ENCODE measurements at regions not wholly inside any gene's neighbourhood (a gene's known extent, or its start where the extent isn't known, plus 50 kb on each side); places are given as distances from the start of the nearest gene placed in this dataset.

DNA sequence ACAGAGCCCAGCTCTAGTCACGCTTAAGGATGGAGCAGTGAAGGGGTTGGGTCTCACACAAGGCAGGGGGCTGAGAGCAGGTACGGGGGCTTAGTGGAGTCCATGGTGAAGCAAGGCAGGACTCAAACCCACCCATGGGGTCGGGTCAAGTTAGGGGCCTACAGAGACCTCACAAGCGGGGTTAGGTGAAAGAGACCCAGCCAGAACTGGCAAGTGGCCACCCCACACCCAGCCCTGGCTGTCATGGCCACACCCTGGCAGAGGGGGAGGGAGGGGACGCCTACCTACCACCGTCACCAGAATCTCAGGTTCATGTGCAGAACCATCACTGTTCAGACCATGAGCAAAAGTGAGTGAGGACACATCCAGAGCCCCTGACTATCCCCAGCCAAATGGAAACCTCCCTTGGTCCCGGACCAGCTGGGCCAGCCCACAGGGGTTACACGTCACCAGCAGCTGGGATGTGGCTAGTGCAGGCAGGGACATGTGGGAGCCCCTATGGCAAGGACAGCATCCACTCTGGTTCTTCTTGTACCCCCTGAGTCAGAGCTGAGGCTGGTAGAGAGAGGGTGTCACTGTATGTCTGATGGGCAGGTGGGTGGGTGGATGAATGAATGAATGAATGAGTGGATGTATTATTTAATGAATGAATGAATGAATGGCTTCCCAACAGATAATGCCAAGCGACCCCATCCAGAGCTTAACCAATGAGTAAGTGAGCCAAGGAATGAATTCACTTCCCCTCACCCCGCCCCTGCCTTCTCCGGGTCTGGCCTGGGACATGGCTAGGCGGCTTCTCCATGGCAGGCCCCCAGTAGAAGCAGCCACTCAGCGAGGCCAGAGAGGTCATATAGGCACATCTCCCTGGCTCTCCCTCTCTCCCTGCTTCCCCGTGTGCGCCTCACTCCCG lies 681.6 kb downstream of the TBC1D22A start:
- Histone ChIP-seq H3K4me2 (ENCODE audit: low read length) (no peak overlapping the region), H2AFZ (ENCODE audit: low read depth, low read length, poor library complexity, severe bottlenecking) (no peak overlapping the region), H3K9me3 (ENCODE audit: control insufficient read depth in 1 of 2, insufficient read depth in 1 of 2, low read depth in 1 of 2, low read length in 2 of 2) (no peaks in the 10 kb centered on the region), H3K36me3 (ENCODE audit: control insufficient read depth in 1 of 2, insufficient read depth in 2 of 2, low read length in 2 of 2) (no peaks in the 10 kb centered on the region), H4K20me1 (ENCODE audit: insufficient read depth) (no peaks in the 10 kb centered on the region), H3K4me3 (replicated peaks in 1 of 2; ENCODE audit: low read depth in 1 of 2, low read length in 2 of 2) (no peak overlapping the region), H3K9ac (ENCODE audit: low read length) (no peak overlapping the region), H3K27ac (ENCODE audit: low read depth, low read length) (no peak overlapping the region), H3K79me2 (ENCODE audit: insufficient read depth, low read length) (no peaks in the 10 kb centered on the region), H3K27me3 (ENCODE audit: insufficient read depth, low read length) (no peaks in the 10 kb centered on the region), H3K4me1 (ENCODE audit: control insufficient read depth in 1 of 2, insufficient read depth in 2 of 2, low read length in 2 of 2) (no peaks in the 10 kb centered on the region), H3K9me2 (ENCODE audit: insufficient read depth) (no peaks in the 10 kb centered on the region)
- ChIA-PET RAD21 (ENCODE audit: low non-redundant PET in 1 of 2, low total read pairs in 2 of 2, uncharacterized antibody in 2 of 2, unreplicated experiment in 2 of 2) (no interaction called here), POLR2A (no interaction called here), CTCF (no interaction called here)
- TF ChIP-seq SP1 (IDR thresholded peaks at IDR 0.05; ENCODE audit: low read depth) (no peak), ZNF274 (IDR thresholded peaks at IDR 0.05; ENCODE audit: low read depth, low read length) (no peak), RAD21 (IDR thresholded peaks at IDR 0.05; ENCODE audit: low read depth) (no peak), SRF (IDR thresholded peaks at IDR 0.05; ENCODE audit: low read depth) (no peak), ELF1 (IDR thresholded peaks at IDR 0.05; ENCODE audit: borderline replicate concordance, low read depth) (no peak), YY1 (IDR thresholded peaks at IDR 0.05; ENCODE audit: extremely low read depth, insufficient replicate concordance, low read depth, low read length) (no peak), TCF7L2 (IDR thresholded peaks at IDR 0.05; ENCODE audit: borderline replicate concordance, extremely low read depth, insufficient read depth, insufficient read length) (no peak), EZH2 (IDR thresholded peaks at IDR 0.05) (no peak)
- TF ChIP-seq, protein P1, sequence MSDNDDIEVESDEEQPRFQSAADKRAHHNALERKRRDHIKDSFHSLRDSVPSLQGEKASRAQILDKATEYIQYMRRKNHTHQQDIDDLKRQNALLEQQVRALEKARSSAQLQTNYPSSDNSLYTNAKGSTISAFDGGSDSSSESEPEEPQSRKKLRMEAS (IDR thresholded peaks at IDR 0.05): no peak
- TF ChIP-seq, protein P2, sequence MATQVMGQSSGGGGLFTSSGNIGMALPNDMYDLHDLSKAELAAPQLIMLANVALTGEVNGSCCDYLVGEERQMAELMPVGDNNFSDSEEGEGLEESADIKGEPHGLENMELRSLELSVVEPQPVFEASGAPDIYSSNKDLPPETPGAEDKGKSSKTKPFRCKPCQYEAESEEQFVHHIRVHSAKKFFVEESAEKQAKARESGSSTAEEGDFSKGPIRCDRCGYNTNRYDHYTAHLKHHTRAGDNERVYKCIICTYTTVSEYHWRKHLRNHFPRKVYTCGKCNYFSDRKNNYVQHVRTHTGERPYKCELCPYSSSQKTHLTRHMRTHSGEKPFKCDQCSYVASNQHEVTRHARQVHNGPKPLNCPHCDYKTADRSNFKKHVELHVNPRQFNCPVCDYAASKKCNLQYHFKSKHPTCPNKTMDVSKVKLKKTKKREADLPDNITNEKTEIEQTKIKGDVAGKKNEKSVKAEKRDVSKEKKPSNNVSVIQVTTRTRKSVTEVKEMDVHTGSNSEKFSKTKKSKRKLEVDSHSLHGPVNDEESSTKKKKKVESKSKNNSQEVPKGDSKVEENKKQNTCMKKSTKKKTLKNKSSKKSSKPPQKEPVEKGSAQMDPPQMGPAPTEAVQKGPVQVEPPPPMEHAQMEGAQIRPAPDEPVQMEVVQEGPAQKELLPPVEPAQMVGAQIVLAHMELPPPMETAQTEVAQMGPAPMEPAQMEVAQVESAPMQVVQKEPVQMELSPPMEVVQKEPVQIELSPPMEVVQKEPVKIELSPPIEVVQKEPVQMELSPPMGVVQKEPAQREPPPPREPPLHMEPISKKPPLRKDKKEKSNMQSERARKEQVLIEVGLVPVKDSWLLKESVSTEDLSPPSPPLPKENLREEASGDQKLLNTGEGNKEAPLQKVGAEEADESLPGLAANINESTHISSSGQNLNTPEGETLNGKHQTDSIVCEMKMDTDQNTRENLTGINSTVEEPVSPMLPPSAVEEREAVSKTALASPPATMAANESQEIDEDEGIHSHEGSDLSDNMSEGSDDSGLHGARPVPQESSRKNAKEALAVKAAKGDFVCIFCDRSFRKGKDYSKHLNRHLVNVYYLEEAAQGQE (IDR thresholded peaks at IDR 0.05; ENCODE audit: low read depth): no peak
- TF ChIP-seq, protein P3, sequence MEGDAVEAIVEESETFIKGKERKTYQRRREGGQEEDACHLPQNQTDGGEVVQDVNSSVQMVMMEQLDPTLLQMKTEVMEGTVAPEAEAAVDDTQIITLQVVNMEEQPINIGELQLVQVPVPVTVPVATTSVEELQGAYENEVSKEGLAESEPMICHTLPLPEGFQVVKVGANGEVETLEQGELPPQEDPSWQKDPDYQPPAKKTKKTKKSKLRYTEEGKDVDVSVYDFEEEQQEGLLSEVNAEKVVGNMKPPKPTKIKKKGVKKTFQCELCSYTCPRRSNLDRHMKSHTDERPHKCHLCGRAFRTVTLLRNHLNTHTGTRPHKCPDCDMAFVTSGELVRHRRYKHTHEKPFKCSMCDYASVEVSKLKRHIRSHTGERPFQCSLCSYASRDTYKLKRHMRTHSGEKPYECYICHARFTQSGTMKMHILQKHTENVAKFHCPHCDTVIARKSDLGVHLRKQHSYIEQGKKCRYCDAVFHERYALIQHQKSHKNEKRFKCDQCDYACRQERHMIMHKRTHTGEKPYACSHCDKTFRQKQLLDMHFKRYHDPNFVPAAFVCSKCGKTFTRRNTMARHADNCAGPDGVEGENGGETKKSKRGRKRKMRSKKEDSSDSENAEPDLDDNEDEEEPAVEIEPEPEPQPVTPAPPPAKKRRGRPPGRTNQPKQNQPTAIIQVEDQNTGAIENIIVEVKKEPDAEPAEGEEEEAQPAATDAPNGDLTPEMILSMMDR (IDR thresholded peaks at IDR 0.05 in 2 of 3, conservative IDR thresholded peaks at IDR 0.05 in 1 of 3; ENCODE audit: borderline replicate concordance in 1 of 3, insufficient read depth in 1 of 3, low read depth in 2 of 3, low read length in 2 of 3): no peak
- DNase-seq (ENCODE audit: low read depth, low spot score): no peak
- intact Hi-C loops (cut with micrococcal nuclease): no loop called here
- no TSS peak for BruUV-seq (replicated peaks)
- no peak for ATAC-seq
